SU-DHL-6 (cell line): ENCODE measurements at regions not wholly inside any gene's neighbourhood (a gene's known extent, or its start where the extent isn't known, plus 50 kb on each side); places are given as distances from the start of the nearest gene placed in this dataset.

Experiments
- H2AFZ ChIP-seq: fragments of 200-600 bp; sonication (generic); 2 replicates; pipeline ENCODE4 v1.6.1; 2014; ENCODE audit warnings: low read depth, mild to moderate bottlenecking, moderate library complexity, mixed read lengths, antibody characterized with exemption, low read length; ENCODE audit not compliant: severe bottlenecking
- H3F3A ChIP-seq: fragments of 200-600 bp; shearing (Covaris generic); 2 replicates; pipeline ENCODE4 v1.6.0; 2016; ENCODE audit warnings: antibody characterized with exemption, mild to moderate bottlenecking; ENCODE audit not compliant: insufficient read depth
- H3K27ac ChIP-seq: fragments of 200-600 bp; sonication (generic); 2 replicates; pipeline ENCODE4 v1.5.1; 2016; ENCODE audit warnings: low read depth, mild to moderate bottlenecking, low read length, moderate library complexity, mixed read lengths
- H3K27me3 ChIP-seq: fragments of 200-600 bp; sonication (generic), shearing (Covaris generic); 2 replicates; pipeline ENCODE4 v1.6.0; 2014; ENCODE audit warnings: mild to moderate bottlenecking, low read length
- H3K36me3 ChIP-seq: fragments of 200-600 bp; sonication (generic); 2 replicates; pipeline ENCODE4 v1.6.1; 2014; ENCODE audit warnings: mild to moderate bottlenecking, low read length, mixed read lengths
- H3K4me2 ChIP-seq: fragments of 300-600, 200-600 bp; shearing (Covaris generic), sonication (generic); 2 replicates; pipeline ENCODE4 v1.6.0; 2014; ENCODE audit warnings: low read length, low read depth, mild to moderate bottlenecking; ENCODE audit not compliant: poor library complexity, severe bottlenecking
- H3K4me3 ChIP-seq: fragments of 200-600 bp; sonication (generic); 2 replicates; pipeline ENCODE4 v1.5.1; 2014; ENCODE audit warnings: antibody characterized with exemption, low read length, mild to moderate bottlenecking, mixed read lengths; ENCODE audit not compliant: insufficient read depth, poor library complexity, severe bottlenecking
- H3K79me2 ChIP-seq: fragments of 200-600 bp; sonication (generic); 2 replicates; pipeline ENCODE4 v1.6.1; 2014; ENCODE audit warnings: mild to moderate bottlenecking, low read length, moderate library complexity; ENCODE audit not compliant: insufficient read depth
- H3K9ac ChIP-seq: fragments of 200-600 bp; sonication (generic); 2 replicates; pipeline ENCODE4 v1.7.0; 2014; ENCODE audit warnings: mild to moderate bottlenecking, low read length
- H3K9me2 ChIP-seq: fragments of 200-600 bp; sonication (generic); replicated peaks from 2 replicates; pipeline ENCODE4 v1.6.1; 2014; ENCODE audit warnings: low read length; ENCODE audit not compliant: insufficient read depth
- H3K9me3 ChIP-seq: fragments of 200-600 bp; sonication (generic); 2 replicates; pipeline ENCODE4 v1.6.1; 2014; ENCODE audit warnings: low read length, mixed read lengths; ENCODE audit not compliant: insufficient read depth
- H4K20me1 ChIP-seq: fragments of 200-600 bp; sonication (generic); 2 replicates; pipeline ENCODE4 v1.6.1; 2014; ENCODE audit warnings: low read depth, mild to moderate bottlenecking, antibody characterized with exemption, low read length, moderate library complexity, mixed read lengths
- EZH2phosphoT487 ChIP-seq: fragments of 200-600 bp; sonication (generic), shearing (Covaris generic); conservative IDR thresholded peaks from 2 replicates; pipeline ENCODE4 v1.6.1; 2018; ENCODE audit warnings: mild to moderate bottlenecking, antibody characterized with exemption, low read length, moderate library complexity, mixed read lengths
- TF ChIP-seq, protein P1 (sequence below): fragments of 200-600 bp; sonication (generic); IDR thresholded peaks from one replicate; pipeline ENCODE4 v1.5.1; 2017; ENCODE audit warnings: antibody characterized with exemption, mild to moderate bottlenecking, low read length, moderate library complexity; ENCODE audit not compliant: insufficient read depth, poor library complexity, severe bottlenecking

DNA sequence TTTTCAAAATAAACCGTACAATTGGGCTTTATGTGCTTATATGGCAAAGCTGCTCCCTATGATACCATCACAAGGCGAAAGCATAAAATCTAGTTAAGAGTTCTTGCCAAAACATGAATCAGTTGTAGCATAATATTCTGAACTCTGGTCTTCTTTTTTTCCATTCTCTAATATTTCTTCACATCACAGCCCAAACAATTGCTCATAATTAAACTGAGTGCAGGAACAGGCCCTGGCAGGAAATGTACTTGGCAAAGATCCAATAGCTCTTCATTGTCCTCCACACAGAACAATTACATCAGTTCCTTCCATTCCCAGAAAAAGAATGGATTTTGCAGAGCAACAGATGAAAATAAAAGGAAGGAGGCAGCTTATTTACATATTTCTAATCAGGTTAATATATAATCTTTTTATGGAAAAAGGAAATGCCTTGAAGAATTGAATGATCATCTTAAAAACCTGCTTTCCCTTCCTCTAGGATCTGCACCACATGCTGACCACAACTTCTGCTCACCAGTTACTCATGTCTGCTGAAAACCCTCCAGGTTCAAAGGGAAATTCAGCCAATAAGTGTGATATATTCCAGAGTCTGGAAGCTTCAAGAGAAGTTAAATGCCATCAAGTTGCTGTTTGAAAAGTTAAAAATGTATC is 123.3 kb upstream of the COL21A1 start:
- Histone ChIP-seq H2AFZ (no peak overlapping the region), H3K9me2 (no peaks in the 10 kb centered on the region), H4K20me1 (no peaks in the 10 kb centered on the region), H3K9ac (no peak overlapping the region), H3K4me3 (no peak overlapping the region), H3K9me3 (no peaks in the 10 kb centered on the region), H3F3A (no peaks in the 10 kb centered on the region), H3K36me3 (no peaks in the 10 kb centered on the region), H3K79me2 (no peaks in the 10 kb centered on the region), H3K27ac (no peak overlapping the region), H3K27me3 (no peaks in the 10 kb centered on the region), H3K4me2 (no peak overlapping the region)
- TF ChIP-seq EZH2phosphoT487, result no peak
- TF ChIP-seq, protein P1, sequence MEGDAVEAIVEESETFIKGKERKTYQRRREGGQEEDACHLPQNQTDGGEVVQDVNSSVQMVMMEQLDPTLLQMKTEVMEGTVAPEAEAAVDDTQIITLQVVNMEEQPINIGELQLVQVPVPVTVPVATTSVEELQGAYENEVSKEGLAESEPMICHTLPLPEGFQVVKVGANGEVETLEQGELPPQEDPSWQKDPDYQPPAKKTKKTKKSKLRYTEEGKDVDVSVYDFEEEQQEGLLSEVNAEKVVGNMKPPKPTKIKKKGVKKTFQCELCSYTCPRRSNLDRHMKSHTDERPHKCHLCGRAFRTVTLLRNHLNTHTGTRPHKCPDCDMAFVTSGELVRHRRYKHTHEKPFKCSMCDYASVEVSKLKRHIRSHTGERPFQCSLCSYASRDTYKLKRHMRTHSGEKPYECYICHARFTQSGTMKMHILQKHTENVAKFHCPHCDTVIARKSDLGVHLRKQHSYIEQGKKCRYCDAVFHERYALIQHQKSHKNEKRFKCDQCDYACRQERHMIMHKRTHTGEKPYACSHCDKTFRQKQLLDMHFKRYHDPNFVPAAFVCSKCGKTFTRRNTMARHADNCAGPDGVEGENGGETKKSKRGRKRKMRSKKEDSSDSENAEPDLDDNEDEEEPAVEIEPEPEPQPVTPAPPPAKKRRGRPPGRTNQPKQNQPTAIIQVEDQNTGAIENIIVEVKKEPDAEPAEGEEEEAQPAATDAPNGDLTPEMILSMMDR, result no peak

DNA sequence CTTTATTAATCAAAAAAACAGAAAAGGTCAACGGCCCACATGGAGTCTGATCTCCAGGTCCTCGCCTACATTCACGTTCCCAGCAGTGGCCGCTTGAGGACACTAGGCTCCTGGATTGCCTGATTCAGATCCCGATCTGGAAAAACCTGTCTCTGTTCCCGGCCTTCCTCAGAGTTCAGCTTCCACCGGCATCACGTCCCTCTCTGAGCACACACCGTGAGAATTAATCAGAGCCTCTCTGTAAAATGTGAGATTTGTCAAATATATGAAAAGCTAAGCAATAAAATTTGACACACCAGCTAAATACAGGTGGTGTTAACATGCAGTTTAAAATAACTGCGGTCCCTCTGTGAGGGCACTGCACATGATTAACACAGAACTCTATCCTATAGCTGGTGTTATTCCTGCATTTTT is 122.8 kb upstream of the COL21A1 start:
- H2AFZ ChIP-seq, result no peak overlapping the region

GRCh38 chr6:56368491-56368890 is 121.1 kb upstream of the COL21A1 start:
- Histone ChIP-seq H2AFZ (no peak overlapping the region), H3F3A (no peaks in the 10 kb centered on the region)

More for the DNA sequence above, 122.8 kb upstream of the COL21A1 start:
- Histone ChIP-seq H3K4me2 (no peak overlapping the region), H3F3A (no peaks in the 10 kb centered on the region), H3K36me3 (no peaks in the 10 kb centered on the region), H3K9me2 (no peaks in the 10 kb centered on the region), H3K4me3 (no peak overlapping the region), H3K9ac (no peak overlapping the region), H3K27me3 (no peaks in the 10 kb centered on the region), H3K27ac (no peak overlapping the region), H4K20me1 (no peaks in the 10 kb centered on the region), H3K79me2 (no peaks in the 10 kb centered on the region), H3K9me3 (no peaks in the 10 kb centered on the region)
- TF ChIP-seq EZH2phosphoT487, result no peak
- TF ChIP-seq, protein P1, result no peak

More at GRCh38 chr6:56368491-56368890, 121.1 kb upstream of the COL21A1 start:
- no peaks in the 10 kb centered on the region for H3K27me3 ChIP-seq
- H3K79me2 ChIP-seq, result no peaks in the 10 kb centered on the region
- H3K4me2 ChIP-seq, result no peak overlapping the region
- H4K20me1 ChIP-seq, result no peaks in the 10 kb centered on the region
- no peak overlapping the region for H3K9ac ChIP-seq
- no peaks in the 10 kb centered on the region for H3K9me3 ChIP-seq
- no peak overlapping the region for H3K4me3 ChIP-seq
- H3K27ac ChIP-seq, result no peak overlapping the region
- H3K9me2 ChIP-seq, result no peaks in the 10 kb centered on the region
- TF ChIP-seq EZH2phosphoT487, result no peak
- TF ChIP-seq, protein P1, result no peak
- H3K36me3 ChIP-seq, result no peaks in the 10 kb centered on the region
